Eye (tissue), 1 donor: ENCODE measurements at regions not wholly inside any gene's neighbourhood (a gene's known extent, or its start where the extent isn't known, plus 50 kb on each side); places are given as distances from the start of the nearest gene placed in this dataset.
"Not testable (repeated sequence)": the region's sequence is repeated elsewhere in the genome, so short reads cannot be mapped to it uniquely, and the experiment has no call there.

Experiments
- DNase-seq: peaks from one replicate; pipeline ENCODE4 v3.0.0-alpha.2; 2015

GRCh38 chr10:86579883-86580520, 58.4 kb upstream of the WAPL start:
- DNase-seq: no peak

- no peak for DNase-seq
These were observed 58.9 kb upstream of the WAPL start for GRCh38 chr10:86580521-86580891.

- DNase-seq: no peak
These were observed 62.4 kb upstream of the WAPL start for GRCh38 chr10:86583983-86584382.

GRCh38 chr10:86585037-86585929, 63.7 kb upstream of the WAPL start:
- peak; percentile 82 for DNase-seq

GRCh38 chr10:86586516-86586915, 64.9 kb upstream of the WAPL start:
- DNase-seq: no peak

- DNase-seq: not testable (repeated sequence)
These were observed 65.6 kb upstream of the OPN4 start for GRCh38 chr10:86588781-86589180.

- no peak for DNase-seq
These were observed 62.9 kb upstream of the OPN4 start for GRCh38 chr10:86591436-86591835.

- no peak for DNase-seq
These were observed 61.9 kb upstream of the OPN4 start for GRCh38 chr10:86592413-86592812.

- DNase-seq: no peak
These were observed 59.8 kb upstream of the OPN4 start for GRCh38 chr10:86594535-86594934.

GRCh38 chr10:86595496-86595895, 58.9 kb upstream of the OPN4 start:
- DNase-seq: no peak

- no peak for DNase-seq
These were observed 58.1 kb upstream of the OPN4 start for GRCh38 chr10:86596266-86596665.

GRCh38 chr10:86597306-86597705, 57.0 kb upstream of the OPN4 start:
- DNase-seq: no peak

- no peak for DNase-seq
These were observed 56.2 kb upstream of the OPN4 start for GRCh38 chr10:86598151-86598550.

GRCh38 chr10:86599041-86599440, 55.3 kb upstream of the OPN4 start:
- DNase-seq: no peak

GRCh38 chr10:86599729-86600128, 54.6 kb upstream of the OPN4 start:
- no peak for DNase-seq

GRCh38 chr10:86600296-86600695, 54.1 kb upstream of the OPN4 start:
- no peak for DNase-seq

- no peak for DNase-seq
These were observed 52.3 kb upstream of the OPN4 start for GRCh38 chr10:86601956-86602602.

- DNase-seq: no peak
These were observed 51.1 kb upstream of the OPN4 start for GRCh38 chr10:86603256-86603655.
